CD4-positive, alpha-beta T cell treated with Interleukin-17A for 1 hour (primary cell): ENCODE measurements at regions not wholly inside any gene's neighbourhood (a gene's known extent, or its start where the extent isn't known, plus 50 kb on each side); places are given as distances from the start of the nearest gene placed in this dataset.

Experiments
- DNase-seq: peaks from one replicate; pipeline ENCODE4 v3.0.0-alpha.2; 2020

GRCh38 chr4:129167640-129168260, 71.8 kb downstream of the C4orf33 start:
- DNase-seq: no peak

GRCh38 chr4:129172181-129172580, 76.2 kb downstream of the C4orf33 start:
- DNase-seq: no peak

- no peak for DNase-seq
Measured at GRCh38 chr4:129176864-129177263, 80.9 kb downstream of the C4orf33 start.

GRCh38 chr4:129179276-129179675, 83.3 kb downstream of the C4orf33 start:
- DNase-seq: no peak

GRCh38 chr4:129189630-129190029, 93.7 kb downstream of the C4orf33 start:
- no peak for DNase-seq

- no peak for DNase-seq
Measured at GRCh38 chr4:129193357-129194100, 97.6 kb downstream of the C4orf33 start.

- no peak for DNase-seq
Measured at GRCh38 chr4:129208481-129208880, 112.5 kb downstream of the C4orf33 start.

- no peak for DNase-seq
Measured at GRCh38 chr4:129213692-129214091, 117.7 kb downstream of the C4orf33 start.

- no peak for DNase-seq
Measured at GRCh38 chr4:129218360-129218759, 122.4 kb downstream of the C4orf33 start.

GRCh38 chr4:129218897-129219296, 122.9 kb downstream of the C4orf33 start:
- no peak for DNase-seq

GRCh38 chr4:129220254-129220653, 124.3 kb downstream of the C4orf33 start:
- DNase-seq: no peak

- DNase-seq: no peak
Measured at GRCh38 chr4:129223945-129224344, 128.0 kb downstream of the C4orf33 start.

- no peak for DNase-seq
Measured at GRCh38 chr4:129230846-129231245, 134.9 kb downstream of the C4orf33 start.

GRCh38 chr4:129231945-129232588, 136.1 kb downstream of the C4orf33 start:
- DNase-seq: no peak

- no peak for DNase-seq
Measured at GRCh38 chr4:129232589-129233337, 136.8 kb downstream of the C4orf33 start.

GRCh38 chr4:129233691-129234090, 137.7 kb downstream of the C4orf33 start:
- no peak for DNase-seq

- no peak for DNase-seq
Measured at GRCh38 chr4:129236351-129236750, 140.4 kb downstream of the C4orf33 start.

GRCh38 chr4:129239088-129239487, 143.1 kb downstream of the C4orf33 start:
- no peak for DNase-seq

GRCh38 chr4:129240816-129241215, 144.9 kb downstream of the C4orf33 start:
- no peak for DNase-seq

GRCh38 chr4:129246145-129246544, 150.2 kb downstream of the C4orf33 start:
- DNase-seq: no peak

GRCh38 chr4:129246910-129247461, 151.0 kb downstream of the C4orf33 start:
- DNase-seq: no peak

- no peak for DNase-seq
Measured at GRCh38 chr4:129248621-129249020, 152.7 kb downstream of the C4orf33 start.

- no peak for DNase-seq
Measured at GRCh38 chr4:129254126-129254525, 158.2 kb downstream of the C4orf33 start.
